ENCODE measurements at regions not wholly inside any gene's neighbourhood (a gene's known extent, or its start where the extent isn't known, plus 50 kb on each side); places are given as distances from the start of the nearest gene placed in this dataset.

DNA sequence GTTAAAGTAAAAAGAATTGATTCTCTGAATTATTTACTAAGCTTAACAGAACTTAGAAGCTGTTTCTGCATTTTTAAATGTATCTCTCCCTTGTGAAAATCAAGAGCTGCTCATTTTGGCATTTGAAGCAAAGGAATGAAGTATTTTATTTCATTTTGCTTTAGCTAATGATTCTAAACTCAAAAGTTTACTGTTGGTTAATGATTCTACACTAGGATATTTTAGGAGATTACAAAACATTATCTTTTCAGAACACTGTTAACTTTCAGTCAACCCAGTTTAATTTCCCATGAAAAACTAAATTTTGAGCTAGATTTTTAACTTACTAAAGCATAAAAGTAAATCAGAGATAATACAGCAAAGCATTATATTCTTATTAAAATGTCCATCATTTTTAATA is 355.2 kb upstream of the CXorf51B start:
- no peaks in the 10 kb centered on the region for H3K36me3 ChIP-seq (replicated peaks in 1 of 2)
- no peak for TF ChIP-seq POLR2A (IDR thresholded peaks at IDR 0.05)
- TF ChIP-seq, protein P1, sequence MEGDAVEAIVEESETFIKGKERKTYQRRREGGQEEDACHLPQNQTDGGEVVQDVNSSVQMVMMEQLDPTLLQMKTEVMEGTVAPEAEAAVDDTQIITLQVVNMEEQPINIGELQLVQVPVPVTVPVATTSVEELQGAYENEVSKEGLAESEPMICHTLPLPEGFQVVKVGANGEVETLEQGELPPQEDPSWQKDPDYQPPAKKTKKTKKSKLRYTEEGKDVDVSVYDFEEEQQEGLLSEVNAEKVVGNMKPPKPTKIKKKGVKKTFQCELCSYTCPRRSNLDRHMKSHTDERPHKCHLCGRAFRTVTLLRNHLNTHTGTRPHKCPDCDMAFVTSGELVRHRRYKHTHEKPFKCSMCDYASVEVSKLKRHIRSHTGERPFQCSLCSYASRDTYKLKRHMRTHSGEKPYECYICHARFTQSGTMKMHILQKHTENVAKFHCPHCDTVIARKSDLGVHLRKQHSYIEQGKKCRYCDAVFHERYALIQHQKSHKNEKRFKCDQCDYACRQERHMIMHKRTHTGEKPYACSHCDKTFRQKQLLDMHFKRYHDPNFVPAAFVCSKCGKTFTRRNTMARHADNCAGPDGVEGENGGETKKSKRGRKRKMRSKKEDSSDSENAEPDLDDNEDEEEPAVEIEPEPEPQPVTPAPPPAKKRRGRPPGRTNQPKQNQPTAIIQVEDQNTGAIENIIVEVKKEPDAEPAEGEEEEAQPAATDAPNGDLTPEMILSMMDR (IDR thresholded peaks at IDR 0.05), result no peak
- peaks cover 4% of the 10 kb centered on the region for H3K27me3 ChIP-seq
- no peaks in the 10 kb centered on the region for H3K4me1 ChIP-seq (replicated peaks in 1 of 2)
- intact Hi-C loops (cut with DNase I), result no loop called here
- DNase-seq, result no peak
- H3K9me3 ChIP-seq (replicated peaks in 1 of 3), result no peaks in the 10 kb centered on the region
- H3K4me3 ChIP-seq, result no peak overlapping the region
- H3K27ac ChIP-seq, result no peak overlapping the region

DNA sequence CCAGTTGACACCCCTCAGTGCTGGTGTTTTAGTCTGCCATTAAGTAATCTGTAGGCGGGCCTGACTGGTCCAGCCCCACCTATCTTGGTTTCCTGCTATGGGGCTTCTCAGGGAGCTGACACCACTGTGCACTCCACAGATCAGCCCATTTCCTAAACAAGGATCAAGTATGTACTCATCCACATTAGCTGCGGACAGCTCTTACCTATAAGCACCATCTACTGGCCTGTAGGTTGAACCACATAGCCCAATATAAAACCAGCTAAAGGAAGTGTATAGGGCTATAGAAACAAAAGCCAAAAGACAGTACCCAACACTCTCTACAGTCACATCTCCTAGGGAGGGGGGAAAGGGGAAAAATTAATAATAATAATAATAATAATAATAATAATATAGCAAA is 353.5 kb upstream of the CXorf51B start:
- intact Hi-C loops (cut with DNase I), result no loop called here
- H3K27me3 ChIP-seq, result peaks cover 4% of the 10 kb centered on the region
- no peak for DNase-seq
- WGBS, 4 donors, result 67 to 100% (median 80%) methylated on average over 1 to 2 of the region's 2 CpGs
- no peak overlapping the region for H3K4me3 ChIP-seq
- no peaks in the 10 kb centered on the region for H3K4me1 ChIP-seq (replicated peaks in 1 of 2)
- no peak for TF ChIP-seq POLR2A (IDR thresholded peaks at IDR 0.05)
- TF ChIP-seq, protein P1 (IDR thresholded peaks at IDR 0.05), result no peak
- H3K27ac ChIP-seq, result no peak overlapping the region
- H3K36me3 ChIP-seq (replicated peaks in 1 of 2), result no peaks in the 10 kb centered on the region
- no peaks in the 10 kb centered on the region for H3K9me3 ChIP-seq (replicated peaks in 1 of 3)

DNA sequence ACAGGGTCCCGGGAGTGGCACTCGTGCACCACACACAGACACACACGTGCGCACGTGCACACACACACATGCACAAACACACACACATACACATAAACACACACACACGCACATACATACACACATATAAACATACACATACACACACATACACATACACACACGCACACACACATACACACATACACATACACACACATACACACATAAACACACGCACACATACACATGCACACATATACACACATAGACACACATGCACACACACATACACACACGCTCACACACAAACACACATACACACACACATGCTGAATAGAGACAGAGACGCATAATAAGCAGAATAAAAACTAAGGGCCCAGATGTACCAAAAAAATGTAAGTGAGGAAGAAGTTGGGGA is 332.2 kb upstream of the CXorf51B start:
- 84 to 91% (median 91%) methylated on average over 6 to 10 of the region's 10 CpGs for WGBS, 4 donors

DNA sequence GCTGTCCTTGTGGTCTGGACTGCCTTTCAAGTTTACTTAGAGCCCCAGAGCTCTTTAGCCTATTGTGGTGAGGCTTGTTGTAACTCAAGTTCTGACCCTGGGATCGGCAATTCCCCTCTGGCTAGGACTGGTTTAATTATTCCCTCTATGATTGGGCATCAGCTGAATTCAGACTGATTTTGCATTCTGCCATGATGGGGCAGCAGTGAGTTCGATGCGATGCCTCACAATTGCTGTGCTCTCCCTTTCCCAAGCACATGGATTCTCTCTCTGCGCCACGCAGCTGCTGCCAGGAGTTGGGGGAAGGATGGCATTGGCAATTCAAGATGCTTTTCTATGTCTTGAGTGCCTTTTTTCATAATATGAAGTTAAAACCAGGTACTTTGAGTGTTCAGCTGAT is 327.8 kb upstream of the CXorf51B start:
- Histone ChIP-seq H3K9me3 (replicated peaks in 1 of 3) (no peaks in the 10 kb centered on the region), H3K36me3 (replicated peaks in 1 of 2) (no peaks in the 10 kb centered on the region), H3K27me3 (no peaks in the 10 kb centered on the region), H3K4me3 (no peak overlapping the region), H3K27ac (no peak overlapping the region), H3K4me1 (replicated peaks in 1 of 2) (no peaks in the 10 kb centered on the region)
- intact Hi-C loops (cut with DNase I), result no loop called here
- TF ChIP-seq, protein P1 (IDR thresholded peaks at IDR 0.05), result no peak
- no peak for TF ChIP-seq POLR2A (IDR thresholded peaks at IDR 0.05)
- DNase-seq, result no peak
- WGBS, 4 donors, result 42 to 73% (median 70%) methylated on average over 4 to 5 of the region's 5 CpGs

More for the DNA sequence above, 332.2 kb upstream of the CXorf51B start:
- Histone ChIP-seq H3K4me3 (no peak overlapping the region), H3K9me3 (replicated peaks in 1 of 3) (no peaks in the 10 kb centered on the region), H3K4me1 (replicated peaks in 1 of 2) (no peaks in the 10 kb centered on the region), H3K27me3 (no peaks in the 10 kb centered on the region), H3K27ac (no peak overlapping the region), H3K36me3 (replicated peaks in 1 of 2) (no peaks in the 10 kb centered on the region)
- intact Hi-C loops (cut with DNase I), result no loop called here
- DNase-seq, result no peak
- TF ChIP-seq POLR2A (IDR thresholded peaks at IDR 0.05), result no peak
- TF ChIP-seq, protein P1 (IDR thresholded peaks at IDR 0.05), result no peak

Small RNAs in the stretch of these regions (small RNA-seq; reads per million reads assigned to genes)
- 0 reads per million in 2 donors for gene RNA5SP517

Data from adrenal gland (tissue), 9 donors.